ENCODE measurements at regions not wholly inside any gene's neighbourhood (a gene's known extent, or its start where the extent isn't known, plus 50 kb on each side); places are given as distances from the start of the nearest gene placed in this dataset.
"Not testable (repeated sequence)": the region's sequence is repeated elsewhere in the genome, so short reads cannot be mapped to it uniquely, and the experiment has no call there.

- H3K36me3 Mint-ChIP-seq (ENCODE audit: low read depth), result peaks cover 2% of the 10 kb centered on the region
- no peaks in the 10 kb centered on the region for H3K27me3 Mint-ChIP-seq (ENCODE audit: low read depth)
- no peak overlapping the region for H3K4me3 Mint-ChIP-seq
- peaks cover 1% of the 10 kb centered on the region for H3K4me1 Mint-ChIP-seq (ENCODE audit: low read depth)
- no peak overlapping the region for H3K27ac Mint-ChIP-seq
- H3K9me3 Mint-ChIP-seq, result no peaks in the 10 kb centered on the region
Measured at GRCh38 chr12:93990832-93991803, 157.3 kb upstream of the PLXNC1 start.

- Mint-ChIP-seq H3K27ac (no peak overlapping the region), H3K27me3 (ENCODE audit: low read depth) (no peaks in the 10 kb centered on the region), H3K4me3 (no peak overlapping the region), H3K4me1 (ENCODE audit: low read depth) (no peaks in the 10 kb centered on the region), H3K36me3 (ENCODE audit: low read depth) (no peaks in the 10 kb centered on the region), H3K9me3 (no peaks in the 10 kb centered on the region)
Measured at GRCh38 chr12:93991829-93992461, 156.4 kb upstream of the PLXNC1 start.

GRCh38 chr12:93994721-93995120 lies 153.7 kb upstream of the PLXNC1 start:
- Mint-ChIP-seq H3K9me3 (peaks cover 10% of the 10 kb centered on the region), H3K27ac (no peak overlapping the region), H3K36me3 (ENCODE audit: low read depth) (no peaks in the 10 kb centered on the region), H3K27me3 (ENCODE audit: low read depth) (peaks cover 3% of the 10 kb centered on the region), H3K4me1 (ENCODE audit: low read depth) (no peaks in the 10 kb centered on the region), H3K4me3 (no peak overlapping the region)

- Mint-ChIP-seq H3K27ac (no peak overlapping the region), H3K36me3 (ENCODE audit: low read depth) (no peaks in the 10 kb centered on the region), H3K4me1 (ENCODE audit: low read depth) (no peaks in the 10 kb centered on the region), H3K27me3 (ENCODE audit: low read depth) (peaks cover 7% of the 10 kb centered on the region), H3K4me3 (no peak overlapping the region), H3K9me3 (peaks cover 10% of the 10 kb centered on the region)
Measured at GRCh38 chr12:93996321-93996720, 152.1 kb upstream of the PLXNC1 start.

- Mint-ChIP-seq H3K4me1 (ENCODE audit: low read depth) (peaks cover 1% of the 10 kb centered on the region), H3K4me3 (no peak overlapping the region), H3K27ac (no peak overlapping the region), H3K9me3 (peaks cover 25% of the 10 kb centered on the region), H3K36me3 (ENCODE audit: low read depth) (peaks cover 5% of the 10 kb centered on the region), H3K27me3 (ENCODE audit: low read depth) (peaks cover 24% of the 10 kb centered on the region)
Measured at GRCh38 chr12:94001691-94002090, 146.7 kb upstream of the PLXNC1 start.

- not testable (repeated sequence) for H3K27ac Mint-ChIP-seq; H3K4me1 Mint-ChIP-seq (ENCODE audit: low read depth); H3K36me3 Mint-ChIP-seq (ENCODE audit: low read depth); H3K4me3 Mint-ChIP-seq
- H3K9me3 Mint-ChIP-seq, result peaks cover 22% of the 10 kb centered on the region
- peaks cover 24% of the 10 kb centered on the region for H3K27me3 Mint-ChIP-seq (ENCODE audit: low read depth)
Measured at GRCh38 chr12:94002925-94003324, 145.5 kb upstream of the PLXNC1 start.

GRCh38 chr12:94007833-94008232 lies 140.5 kb upstream of the PLXNC1 start:
- Mint-ChIP-seq H3K9me3 (peaks cover 13% of the 10 kb centered on the region), H3K27me3 (ENCODE audit: low read depth) (peaks cover 12% of the 10 kb centered on the region)
- not testable (repeated sequence) for H3K27ac Mint-ChIP-seq; H3K36me3 Mint-ChIP-seq (ENCODE audit: low read depth); H3K4me3 Mint-ChIP-seq; H3K4me1 Mint-ChIP-seq (ENCODE audit: low read depth)

GRCh38 chr12:94010307-94010706 lies 138.1 kb upstream of the PLXNC1 start:
- H3K4me3 Mint-ChIP-seq, result no peak overlapping the region
- H3K36me3 Mint-ChIP-seq (ENCODE audit: low read depth), result peaks cover 7% of the 10 kb centered on the region
- peaks cover 17% of the 10 kb centered on the region for H3K4me1 Mint-ChIP-seq (ENCODE audit: low read depth)
- peaks cover 12% of the 10 kb centered on the region for H3K9me3 Mint-ChIP-seq
- H3K27ac Mint-ChIP-seq, result no peak overlapping the region
- peaks cover 1% of the 10 kb centered on the region for H3K27me3 Mint-ChIP-seq (ENCODE audit: low read depth)

GRCh38 chr12:94012071-94012470 lies 136.3 kb upstream of the PLXNC1 start:
- peaks cover 10% of the 10 kb centered on the region for H3K36me3 Mint-ChIP-seq (ENCODE audit: low read depth)
- no peak overlapping the region for H3K27ac Mint-ChIP-seq
- H3K4me3 Mint-ChIP-seq, result no peak overlapping the region
- no peaks in the 10 kb centered on the region for H3K27me3 Mint-ChIP-seq (ENCODE audit: low read depth)
- peaks cover 25% of the 10 kb centered on the region for H3K9me3 Mint-ChIP-seq
- H3K4me1 Mint-ChIP-seq (ENCODE audit: low read depth), result peaks cover 17% of the 10 kb centered on the region

- Mint-ChIP-seq H3K27ac (no peak overlapping the region), H3K4me1 (ENCODE audit: low read depth) (peaks cover 14% of the 10 kb centered on the region), H3K4me3 (no peak overlapping the region), H3K9me3 (peaks cover 30% of the 10 kb centered on the region), H3K36me3 (ENCODE audit: low read depth) (peaks cover 12% of the 10 kb centered on the region), H3K27me3 (ENCODE audit: low read depth) (no peaks in the 10 kb centered on the region)
Measured at GRCh38 chr12:94012590-94012989, 135.8 kb upstream of the PLXNC1 start.

- peaks cover 10% of the 10 kb centered on the region for H3K4me1 Mint-ChIP-seq (ENCODE audit: low read depth)
- not testable (repeated sequence) for H3K27me3 Mint-ChIP-seq (ENCODE audit: low read depth); H3K27ac Mint-ChIP-seq; H3K4me3 Mint-ChIP-seq
- H3K9me3 Mint-ChIP-seq, result peaks cover 56% of the 10 kb centered on the region
- peaks cover 22% of the 10 kb centered on the region for H3K36me3 Mint-ChIP-seq (ENCODE audit: low read depth)
Measured at GRCh38 chr12:94017247-94017646, 131.1 kb upstream of the PLXNC1 start.

- no peaks in the 10 kb centered on the region for H3K4me1 Mint-ChIP-seq (ENCODE audit: low read depth)
- H3K4me3 Mint-ChIP-seq, result no peak overlapping the region
- H3K27ac Mint-ChIP-seq, result no peak overlapping the region
- H3K9me3 Mint-ChIP-seq, result peaks cover 56% of the 10 kb centered on the region
- peaks cover 19% of the 10 kb centered on the region for H3K36me3 Mint-ChIP-seq (ENCODE audit: low read depth)
- H3K27me3 Mint-ChIP-seq (ENCODE audit: low read depth), result no peaks in the 10 kb centered on the region
Measured at GRCh38 chr12:94020335-94020734, 128.0 kb upstream of the PLXNC1 start.

GRCh38 chr12:94023879-94024278 lies 124.5 kb upstream of the PLXNC1 start:
- no peak overlapping the region for H3K27ac Mint-ChIP-seq
- H3K36me3 Mint-ChIP-seq (ENCODE audit: low read depth), result peaks cover 5% of the 10 kb centered on the region
- H3K4me1 Mint-ChIP-seq (ENCODE audit: low read depth), result no peaks in the 10 kb centered on the region

GRCh38 chr12:94025068-94025467 lies 123.3 kb upstream of the PLXNC1 start:
- H3K4me3 Mint-ChIP-seq, result no peak overlapping the region
- H3K4me1 Mint-ChIP-seq (ENCODE audit: low read depth), result no peaks in the 10 kb centered on the region
- H3K27ac Mint-ChIP-seq, result no peak overlapping the region
- H3K9me3 Mint-ChIP-seq, result peaks cover 21% of the 10 kb centered on the region
- H3K27me3 Mint-ChIP-seq (ENCODE audit: low read depth), result no peaks in the 10 kb centered on the region
- peaks cover 3% of the 10 kb centered on the region for H3K36me3 Mint-ChIP-seq (ENCODE audit: low read depth)

More at GRCh38 chr12:94023879-94024278, 124.5 kb upstream of the PLXNC1 start:
- Mint-ChIP-seq H3K9me3 (peaks cover 28% of the 10 kb centered on the region), H3K27me3 (ENCODE audit: low read depth) (no peaks in the 10 kb centered on the region), H3K4me3 (no peak overlapping the region)

GRCh38 chr12:94025756-94026155 lies 122.6 kb upstream of the PLXNC1 start:
- peaks cover 21% of the 10 kb centered on the region for H3K9me3 Mint-ChIP-seq
- H3K27me3 Mint-ChIP-seq (ENCODE audit: low read depth), result no peaks in the 10 kb centered on the region
- no peak overlapping the region for H3K4me3 Mint-ChIP-seq
- H3K36me3 Mint-ChIP-seq (ENCODE audit: low read depth), result peaks cover 4% of the 10 kb centered on the region
- peaks cover 3% of the 10 kb centered on the region for H3K4me1 Mint-ChIP-seq (ENCODE audit: low read depth)
- no peak overlapping the region for H3K27ac Mint-ChIP-seq

Data from T-helper 1 cell treated with Interleukin-12 subunit alpha and Interleukin-12 subunit beta and Interleukin-4 antibody, amounts not matched to agents 30 μg/mL and 1 μg/mL, for 36 hours (primary cell).